MM.1S (cell line): ENCODE measurements at regions not wholly inside any gene's neighbourhood (a gene's known extent, or its start where the extent isn't known, plus 50 kb on each side); places are given as distances from the start of the nearest gene placed in this dataset.

Source experiments
- DNase-seq: peaks from one replicate; pipeline ENCODE4 v3.0.0-alpha.2; 2015
- H2AFZ ChIP-seq: fragments of 300-600 bp; sonication (generic); 2 replicates; pipeline ENCODE4 v1.6.0; 2016; ENCODE audit warnings: antibody characterized with exemption, low read length
- H3F3A ChIP-seq: fragments of 300-600 bp; sonication (generic); 2 replicates; pipeline ENCODE4 v1.6.1; 2016; ENCODE audit warnings: mild to moderate bottlenecking, antibody characterized with exemption, low read length, moderate library complexity, mixed read lengths; ENCODE audit not compliant: insufficient read depth
- H3K27ac ChIP-seq: fragments of 300-600 bp; sonication (generic); 2 replicates; pipeline ENCODE4 v1.5.1; 2016; ENCODE audit warnings: mild to moderate bottlenecking, low read length
- H3K27me3 ChIP-seq: fragments of 300-600 bp; sonication (generic); replicated peaks from 2 replicates; pipeline ENCODE4 v1.6.0; 2016; ENCODE audit warnings: low read length; ENCODE audit not compliant: insufficient read depth
- H3K36me3 ChIP-seq: fragments of 300-600 bp; sonication (generic); replicated peaks from 2 replicates; pipeline ENCODE4 v1.6.1; 2016; ENCODE audit warnings: mild to moderate bottlenecking, low read length, mixed read lengths; ENCODE audit not compliant: insufficient read depth
- H3K4me1 ChIP-seq: fragments of 300-600 bp; sonication (generic); 2 replicates; pipeline ENCODE4 v1.6.1; 2016; ENCODE audit warnings: low read length, mixed read lengths
- H3K4me2 ChIP-seq: fragments of 300-600 bp; sonication (generic); 2 replicates; pipeline ENCODE4 v1.6.0; 2016; ENCODE audit warnings: low read depth, low read length
- H3K4me3 ChIP-seq: fragments of 300-600 bp; sonication (generic); 2 replicates; pipeline ENCODE4 v1.5.1; 2016; ENCODE audit warnings: low read length, mixed read lengths
- H3K79me2 ChIP-seq: fragments of 300-600 bp; sonication (generic); 2 replicates; pipeline ENCODE4 v1.6.1; 2016; ENCODE audit warnings: mixed run types, low read length, mixed read lengths
- H3K9ac ChIP-seq: fragments of 300-600 bp; sonication (generic); 2 replicates; pipeline ENCODE4 v1.6.1; 2016; ENCODE audit warnings: low read length, mixed read lengths
- H3K9me2 ChIP-seq: fragments of 300-600 bp; sonication (generic); replicated peaks from 2 replicates; pipeline ENCODE4 v1.6.1; 2016; ENCODE audit warnings: mild to moderate bottlenecking, low read length, mixed read lengths; ENCODE audit not compliant: insufficient read depth
- H3K9me3 ChIP-seq: fragments of 300-600 bp; sonication (generic); replicated peaks from 2 replicates; pipeline ENCODE4 v1.6.1; 2016; ENCODE audit warnings: mild to moderate bottlenecking, low read length, mixed read lengths; ENCODE audit not compliant: insufficient read depth
- H4K20me1 ChIP-seq: fragments of 300-600 bp; sonication (generic); 2 replicates; pipeline ENCODE4 v1.6.1; 2016; ENCODE audit warnings: mild to moderate bottlenecking, low read length, moderate library complexity, mixed read lengths; ENCODE audit not compliant: insufficient read depth
- EZH2 ChIP-seq: fragments of 300-600 bp; sonication (generic); optimal IDR thresholded peaks from 2 replicates; pipeline ENCODE3; 2017; ENCODE audit warnings: low read depth, mild to moderate bottlenecking, antibody characterized with exemption, low read length, mixed read lengths
- EZH2phosphoT487 ChIP-seq: fragments of 300-600 bp; sonication (generic); IDR thresholded peaks from 2 replicates; pipeline ENCODE4 v1.6.1; 2018; ENCODE audit warnings: antibody characterized with exemption, low read length
- TF ChIP-seq, protein P1 (sequence below): fragments of 300-600 bp; sonication (generic); IDR thresholded peaks from 2 replicates; pipeline ENCODE4 v1.5.1; 2016; ENCODE audit warnings: antibody characterized with exemption, low read length, mixed read lengths

DNA sequence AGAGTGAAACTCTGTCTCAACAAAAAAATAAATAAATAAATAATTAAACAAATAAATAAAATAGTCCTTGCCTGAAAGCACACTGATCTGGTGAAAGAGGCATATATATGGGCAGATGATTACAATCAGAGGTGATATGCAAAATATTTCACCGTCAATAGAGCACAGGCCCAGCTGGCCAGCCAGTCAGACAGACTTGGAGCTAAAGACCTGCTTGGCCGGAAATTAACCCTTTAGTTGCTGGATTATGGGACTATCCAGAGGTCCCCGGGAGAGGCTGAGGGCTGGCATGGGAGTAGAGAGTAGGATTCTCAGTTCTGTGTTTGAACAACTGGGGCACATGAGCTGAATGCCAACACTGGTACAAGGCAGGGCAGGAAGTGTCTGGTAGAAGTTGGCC, 59.1 kb upstream of the CTNNB1 start:
- no peaks in the 10 kb centered on the region for H4K20me1 ChIP-seq

DNA sequence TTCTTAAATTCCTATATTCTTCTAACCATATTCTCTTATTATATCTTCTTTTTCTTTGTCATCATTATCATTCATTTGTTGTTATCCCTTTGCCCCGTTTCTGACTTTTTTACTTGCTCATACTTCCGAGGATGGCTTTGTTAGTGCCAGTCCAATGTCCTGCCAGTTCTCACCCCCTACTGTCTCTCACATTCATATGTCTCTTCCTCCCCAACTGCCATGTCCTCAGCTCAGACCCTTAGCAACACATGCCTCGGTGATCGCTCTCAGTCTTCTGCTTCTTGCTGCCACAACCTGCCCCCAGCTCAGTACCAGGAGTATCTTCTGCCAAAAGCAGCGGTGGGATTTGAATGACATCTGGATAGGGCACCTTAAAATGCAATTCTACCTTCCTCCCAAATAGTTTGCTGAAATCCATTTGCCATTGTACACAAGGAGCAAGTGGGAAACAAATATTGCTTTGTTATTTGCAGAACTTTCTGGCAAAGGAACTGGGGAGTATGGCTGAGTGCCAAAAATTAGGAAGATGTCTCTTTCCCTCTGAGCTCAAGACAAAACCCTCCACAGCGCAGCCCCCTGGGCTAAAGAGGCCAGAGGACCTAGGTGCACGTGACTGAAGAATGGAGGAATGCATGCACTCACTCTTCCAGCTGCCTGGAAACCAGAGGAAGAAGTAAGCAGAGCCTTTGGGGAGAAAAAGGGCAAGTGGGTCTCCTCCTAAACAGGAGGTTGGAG, 57.7 kb upstream of the CTNNB1 start:
- Histone ChIP-seq H3K9me3 (no peaks in the 10 kb centered on the region), H3K79me2 (no peaks in the 10 kb centered on the region), H2AFZ (no peak overlapping the region), H3K9me2 (no peaks in the 10 kb centered on the region), H3K27ac (no peak overlapping the region), H3K9ac (no peak overlapping the region), H3F3A (no peaks in the 10 kb centered on the region), H3K36me3 (no peaks in the 10 kb centered on the region), H3K4me2 (no peak overlapping the region), H3K4me3 (no peak overlapping the region), H3K27me3 (no peaks in the 10 kb centered on the region), H3K4me1 (no peaks in the 10 kb centered on the region), H4K20me1 (no peaks in the 10 kb centered on the region)
- DNase-seq = no peak
- TF ChIP-seq, protein P1, sequence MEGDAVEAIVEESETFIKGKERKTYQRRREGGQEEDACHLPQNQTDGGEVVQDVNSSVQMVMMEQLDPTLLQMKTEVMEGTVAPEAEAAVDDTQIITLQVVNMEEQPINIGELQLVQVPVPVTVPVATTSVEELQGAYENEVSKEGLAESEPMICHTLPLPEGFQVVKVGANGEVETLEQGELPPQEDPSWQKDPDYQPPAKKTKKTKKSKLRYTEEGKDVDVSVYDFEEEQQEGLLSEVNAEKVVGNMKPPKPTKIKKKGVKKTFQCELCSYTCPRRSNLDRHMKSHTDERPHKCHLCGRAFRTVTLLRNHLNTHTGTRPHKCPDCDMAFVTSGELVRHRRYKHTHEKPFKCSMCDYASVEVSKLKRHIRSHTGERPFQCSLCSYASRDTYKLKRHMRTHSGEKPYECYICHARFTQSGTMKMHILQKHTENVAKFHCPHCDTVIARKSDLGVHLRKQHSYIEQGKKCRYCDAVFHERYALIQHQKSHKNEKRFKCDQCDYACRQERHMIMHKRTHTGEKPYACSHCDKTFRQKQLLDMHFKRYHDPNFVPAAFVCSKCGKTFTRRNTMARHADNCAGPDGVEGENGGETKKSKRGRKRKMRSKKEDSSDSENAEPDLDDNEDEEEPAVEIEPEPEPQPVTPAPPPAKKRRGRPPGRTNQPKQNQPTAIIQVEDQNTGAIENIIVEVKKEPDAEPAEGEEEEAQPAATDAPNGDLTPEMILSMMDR = no peak
- TF ChIP-seq EZH2phosphoT487 (no peak), EZH2 (no peak)

More for the DNA sequence above, 59.1 kb upstream of the CTNNB1 start:
- Histone ChIP-seq H3K27me3 (no peaks in the 10 kb centered on the region), H3K9me2 (no peaks in the 10 kb centered on the region), H3K4me1 (no peaks in the 10 kb centered on the region), H2AFZ (no peak overlapping the region), H3K36me3 (no peaks in the 10 kb centered on the region), H3K4me3 (no peak overlapping the region), H3K27ac (no peak overlapping the region), H3K9ac (no peak overlapping the region), H3K4me2 (no peak overlapping the region), H3F3A (no peaks in the 10 kb centered on the region), H3K79me2 (no peaks in the 10 kb centered on the region), H3K9me3 (no peaks in the 10 kb centered on the region)
- TF ChIP-seq EZH2phosphoT487 (no peak), EZH2 (no peak)
- no peak for DNase-seq

DNA sequence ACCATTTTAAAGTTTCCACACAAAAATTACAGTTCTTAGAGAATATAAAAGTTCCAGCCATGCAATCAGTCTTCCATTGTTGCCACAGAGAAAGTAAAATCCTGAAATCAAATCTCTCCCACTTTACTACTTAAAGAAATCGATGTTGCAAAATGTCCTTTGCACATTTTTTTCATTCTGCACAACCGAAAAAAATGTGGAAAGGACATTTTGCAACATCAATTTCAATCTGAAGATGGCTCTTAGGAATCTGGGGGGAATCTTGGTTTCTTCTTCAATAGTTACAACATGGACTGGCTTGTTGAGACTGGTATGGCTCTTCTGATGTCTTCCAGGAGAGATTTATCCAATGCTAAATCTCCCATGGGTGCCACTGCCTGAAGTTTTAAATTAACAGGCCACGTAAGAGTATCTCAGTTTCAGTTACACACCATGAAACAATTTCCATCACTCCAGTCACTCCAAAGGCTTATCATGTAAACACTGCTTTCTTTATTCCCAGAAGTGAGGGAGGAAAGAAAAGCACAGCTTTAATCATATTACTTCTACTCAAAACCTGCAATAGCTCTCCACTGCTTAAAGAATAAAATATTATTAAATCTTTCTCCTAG, 55.8 kb upstream of the CTNNB1 start:
- H4K20me1 ChIP-seq = no peaks in the 10 kb centered on the region
- no peaks in the 10 kb centered on the region for H3K9me2 ChIP-seq
- no peak overlapping the region for H3K4me2 ChIP-seq
- no peak overlapping the region for H3K9ac ChIP-seq
- DNase-seq = no peak
- no peak overlapping the region for H2AFZ ChIP-seq
- no peaks in the 10 kb centered on the region for H3K4me1 ChIP-seq
- no peaks in the 10 kb centered on the region for H3K9me3 ChIP-seq
- H3F3A ChIP-seq = no peaks in the 10 kb centered on the region
- H3K27me3 ChIP-seq = no peaks in the 10 kb centered on the region
- no peaks in the 10 kb centered on the region for H3K36me3 ChIP-seq
- no peaks in the 10 kb centered on the region for H3K79me2 ChIP-seq
- TF ChIP-seq, protein P1 = no peak
- no peak for TF ChIP-seq EZH2phosphoT487
- no peak for TF ChIP-seq EZH2
- no peak overlapping the region for H3K27ac ChIP-seq
- H3K4me3 ChIP-seq = no peak overlapping the region

DNA sequence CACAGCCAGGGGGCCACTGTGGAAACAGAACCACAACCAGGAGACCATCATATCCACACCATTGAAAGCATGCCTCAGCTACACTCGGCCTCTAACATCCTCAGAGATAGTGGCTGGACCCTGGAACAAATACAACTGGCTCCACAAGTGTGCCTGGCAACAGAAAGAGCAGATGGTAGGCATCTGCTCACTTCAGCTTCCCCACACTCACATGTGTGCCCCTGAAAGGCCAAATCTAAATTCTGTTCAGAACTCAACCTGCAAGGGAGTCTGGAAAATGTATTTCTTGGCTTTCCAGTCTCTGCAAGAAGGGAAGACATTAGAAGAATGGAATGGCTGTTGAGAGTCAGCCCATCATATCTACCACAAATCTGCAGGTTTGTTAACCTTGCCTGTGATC, 54.7 kb upstream of the CTNNB1 start:
- Histone ChIP-seq H3K9me3 (no peaks in the 10 kb centered on the region), H3K9me2 (no peaks in the 10 kb centered on the region), H3K4me1 (no peaks in the 10 kb centered on the region), H3K27ac (no peak overlapping the region), H3K79me2 (no peaks in the 10 kb centered on the region), H3F3A (no peaks in the 10 kb centered on the region), H3K4me3 (no peak overlapping the region), H2AFZ (no peak overlapping the region), H4K20me1 (no peaks in the 10 kb centered on the region), H3K9ac (no peak overlapping the region), H3K27me3 (no peaks in the 10 kb centered on the region), H3K4me2 (no peak overlapping the region), H3K36me3 (no peaks in the 10 kb centered on the region)
- TF ChIP-seq EZH2phosphoT487 = no peak
- no peak for TF ChIP-seq EZH2
- TF ChIP-seq, protein P1 = no peak
- DNase-seq = no peak
